ENCODE measurements at regions not wholly inside any gene's neighbourhood (a gene's known extent, or its start where the extent isn't known, plus 50 kb on each side); places are given as distances from the start of the nearest gene placed in this dataset.

- H3K4me1 Mint-ChIP-seq (ENCODE audit: low read depth) = peaks cover 10% of the 10 kb centered on the region
- H3K36me3 Mint-ChIP-seq = no peaks in the 10 kb centered on the region
- H3K9me3 Mint-ChIP-seq (ENCODE audit: low read depth) = no peaks in the 10 kb centered on the region
- H3K27me3 Mint-ChIP-seq = peaks cover 39% of the 10 kb centered on the region
- no peak overlapping the region for H3K27ac Mint-ChIP-seq
- H3K4me3 Mint-ChIP-seq = peak overlapping the region; percentile 78
Measured at GRCh38 chr13:74575729-74576125, 441.5 kb upstream of the KLF12 start.

DNA sequence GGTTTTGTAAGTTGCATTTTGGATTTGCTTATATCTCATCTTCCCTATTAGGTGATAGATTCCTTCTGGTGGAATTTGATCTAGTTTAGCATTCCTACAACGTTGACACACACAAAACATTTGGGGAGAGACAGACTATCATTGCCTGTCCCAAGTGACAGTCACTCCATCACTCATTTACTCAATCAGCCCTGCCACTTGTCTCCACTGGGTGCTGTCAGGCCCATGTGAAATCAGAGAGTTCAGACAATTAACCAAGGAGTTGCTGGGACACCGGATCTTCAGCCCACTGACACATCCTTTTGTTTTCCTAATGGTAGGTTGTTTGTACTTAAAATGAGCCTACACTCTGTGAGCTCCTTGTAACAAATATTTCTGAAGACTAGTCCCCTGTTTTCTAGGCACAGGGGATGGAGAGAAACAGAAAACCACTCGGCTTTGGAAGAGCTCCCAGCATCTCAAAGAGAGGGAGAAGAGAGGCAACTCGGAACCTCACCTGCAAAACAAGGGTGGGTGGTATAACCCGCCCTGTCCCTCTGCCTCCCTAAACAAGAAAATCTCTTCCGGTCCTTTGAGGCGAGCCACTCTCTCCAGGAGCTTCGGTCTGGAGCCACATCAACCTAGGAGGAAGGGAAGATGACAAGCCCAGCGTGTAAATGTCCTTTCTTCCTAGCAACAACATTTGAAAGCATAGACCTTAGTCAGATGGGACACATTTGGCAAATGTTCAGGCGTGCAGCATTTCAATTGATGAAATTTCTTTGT is 440.9 kb upstream of the KLF12 start:
- no peak overlapping the region for H3K27ac Mint-ChIP-seq
- peak overlapping the region; percentile 78 for H3K4me3 Mint-ChIP-seq
- H3K36me3 Mint-ChIP-seq = no peaks in the 10 kb centered on the region
- H3K27me3 Mint-ChIP-seq = peaks cover 36% of the 10 kb centered on the region
- H3K4me1 Mint-ChIP-seq (ENCODE audit: low read depth) = peaks cover 10% of the 10 kb centered on the region
- no peaks in the 10 kb centered on the region for H3K9me3 Mint-ChIP-seq (ENCODE audit: low read depth)

DNA sequence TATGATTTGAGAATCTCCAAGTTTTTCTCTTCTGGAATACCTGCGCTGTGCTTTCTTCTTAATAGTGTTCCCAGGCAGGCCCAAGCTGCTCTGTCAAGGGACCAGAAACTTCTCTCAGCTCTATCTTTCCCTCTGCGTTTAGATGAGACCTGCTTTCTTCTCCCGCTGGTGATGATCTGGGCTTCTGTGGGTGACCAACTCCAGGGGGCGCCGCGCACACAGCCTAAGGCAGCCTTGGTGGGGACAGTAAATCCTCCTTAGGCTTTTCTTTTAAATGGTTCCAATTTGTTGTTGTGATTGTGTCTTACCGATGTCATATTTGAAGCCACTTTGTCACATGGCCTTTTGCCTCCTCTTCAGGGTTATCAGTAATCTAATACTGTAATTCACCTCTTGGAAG is 439.4 kb upstream of the KLF12 start:
- Mint-ChIP-seq H3K9me3 (ENCODE audit: low read depth) (no peaks in the 10 kb centered on the region), H3K4me3 (no peak overlapping the region), H3K36me3 (no peaks in the 10 kb centered on the region), H3K27ac (no peak overlapping the region), H3K27me3 (peaks cover 36% of the 10 kb centered on the region), H3K4me1 (ENCODE audit: low read depth) (peaks cover 10% of the 10 kb centered on the region)

- H3K36me3 Mint-ChIP-seq = no peaks in the 10 kb centered on the region
- H3K4me3 Mint-ChIP-seq = no peak overlapping the region
- H3K4me1 Mint-ChIP-seq (ENCODE audit: low read depth) = peaks cover 10% of the 10 kb centered on the region
- no peak overlapping the region for H3K27ac Mint-ChIP-seq
- no peaks in the 10 kb centered on the region for H3K9me3 Mint-ChIP-seq (ENCODE audit: low read depth)
- H3K27me3 Mint-ChIP-seq = peaks cover 30% of the 10 kb centered on the region
Measured at GRCh38 chr13:74571811-74572210, 437.6 kb upstream of the KLF12 start.

DNA sequence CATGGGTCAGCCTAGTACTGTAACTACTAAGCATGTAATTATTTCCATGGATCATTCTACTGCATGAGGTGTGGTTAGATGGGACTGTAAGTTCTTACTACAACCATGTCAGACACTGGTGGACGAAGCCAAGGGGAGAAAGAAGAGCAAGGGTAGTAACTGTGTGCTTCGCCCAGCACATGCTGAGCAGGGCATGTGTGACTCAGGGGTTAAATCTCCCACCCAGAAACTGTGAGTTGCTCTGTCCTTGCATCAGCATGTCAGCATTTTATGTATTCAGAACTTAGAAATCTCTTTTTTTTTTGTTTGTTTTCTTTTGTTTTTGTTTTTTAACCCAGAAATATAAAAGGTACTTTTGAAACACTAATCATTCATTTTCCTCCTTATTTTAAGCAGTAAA is 436.6 kb upstream of the KLF12 start:
- H3K27me3 Mint-ChIP-seq = peaks cover 24% of the 10 kb centered on the region
- H3K4me3 Mint-ChIP-seq = no peak overlapping the region
- H3K36me3 Mint-ChIP-seq = no peaks in the 10 kb centered on the region
- H3K27ac Mint-ChIP-seq = no peak overlapping the region
- no peaks in the 10 kb centered on the region for H3K9me3 Mint-ChIP-seq (ENCODE audit: low read depth)
- peaks cover 5% of the 10 kb centered on the region for H3K4me1 Mint-ChIP-seq (ENCODE audit: low read depth)

- no peaks in the 10 kb centered on the region for H3K4me1 Mint-ChIP-seq (ENCODE audit: low read depth)
- H3K27me3 Mint-ChIP-seq = peaks cover 23% of the 10 kb centered on the region
- H3K4me3 Mint-ChIP-seq = no peak overlapping the region
- H3K27ac Mint-ChIP-seq = no peak overlapping the region
- no peaks in the 10 kb centered on the region for H3K36me3 Mint-ChIP-seq
- H3K9me3 Mint-ChIP-seq (ENCODE audit: low read depth) = no peaks in the 10 kb centered on the region
Measured at GRCh38 chr13:74570046-74570445, 435.8 kb upstream of the KLF12 start.

DNA sequence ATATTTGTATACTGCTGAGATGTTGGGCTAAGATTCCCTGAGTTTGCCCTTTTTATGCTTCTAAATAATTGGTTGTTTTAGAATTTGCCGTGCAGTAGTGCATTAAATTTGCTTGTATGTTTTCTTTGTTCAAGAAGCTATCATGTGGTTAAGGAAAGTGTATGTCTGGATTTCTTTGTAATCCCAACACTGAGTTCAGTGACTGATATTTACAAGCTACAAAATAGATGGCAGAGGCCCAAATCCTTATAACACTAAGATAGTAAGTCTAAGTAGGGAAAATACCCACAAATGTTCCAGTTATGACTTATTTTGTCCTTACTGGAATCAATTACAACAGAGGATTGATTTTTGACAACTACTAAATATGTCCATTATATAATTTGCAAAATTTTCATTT is 435.0 kb upstream of the KLF12 start:
- Mint-ChIP-seq H3K4me1 (ENCODE audit: low read depth) (no peaks in the 10 kb centered on the region), H3K9me3 (ENCODE audit: low read depth) (no peaks in the 10 kb centered on the region), H3K27me3 (peaks cover 18% of the 10 kb centered on the region), H3K27ac (no peak overlapping the region), H3K36me3 (no peaks in the 10 kb centered on the region), H3K4me3 (no peak overlapping the region)

DNA sequence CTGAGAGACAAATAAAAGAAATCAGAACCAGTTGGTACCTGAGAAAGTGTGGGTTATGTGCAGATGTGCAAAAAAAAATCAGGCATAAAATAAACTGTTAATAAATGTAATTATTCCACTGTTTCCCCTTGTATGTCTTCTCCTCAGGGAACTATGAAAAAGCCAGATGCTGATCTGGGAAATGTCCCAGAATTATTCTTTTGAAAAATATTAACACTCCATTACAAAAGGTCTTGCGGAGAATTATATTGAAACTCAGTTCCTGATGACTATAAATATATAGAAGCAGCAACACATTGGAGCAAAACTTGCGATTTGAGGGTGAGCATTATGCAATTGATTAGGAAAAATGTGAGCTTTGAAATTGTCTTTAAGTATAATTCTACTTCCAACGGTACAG is 433.3 kb upstream of the KLF12 start:
- Mint-ChIP-seq H3K27ac (no peak overlapping the region), H3K4me3 (no peak overlapping the region), H3K36me3 (no peaks in the 10 kb centered on the region), H3K4me1 (ENCODE audit: low read depth) (no peaks in the 10 kb centered on the region), H3K9me3 (ENCODE audit: low read depth) (no peaks in the 10 kb centered on the region), H3K27me3 (peaks cover 7% of the 10 kb centered on the region)

DNA sequence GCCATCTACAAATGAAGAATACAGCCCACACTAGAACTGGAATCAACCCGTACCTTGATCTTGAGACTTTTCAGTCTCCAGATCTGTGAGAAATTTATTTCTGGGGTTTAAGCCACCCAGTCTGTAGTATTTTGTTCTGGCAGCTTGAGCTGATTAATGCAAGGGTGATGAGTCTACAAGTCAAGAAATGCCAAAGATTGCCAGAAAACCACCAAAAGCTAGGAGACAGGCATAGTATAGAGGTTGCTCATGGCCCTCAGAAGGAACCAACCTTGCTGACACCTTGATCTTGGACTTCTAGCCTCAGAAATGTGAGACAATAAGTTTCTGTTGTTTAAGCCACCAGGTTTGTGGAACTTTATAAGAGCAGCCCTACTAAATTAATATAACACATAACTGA is 428.2 kb upstream of the KLF12 start:
- no peak overlapping the region for H3K4me3 Mint-ChIP-seq
- no peaks in the 10 kb centered on the region for H3K36me3 Mint-ChIP-seq
- H3K27ac Mint-ChIP-seq = no peak overlapping the region
- no peaks in the 10 kb centered on the region for H3K4me1 Mint-ChIP-seq (ENCODE audit: low read depth)
- H3K27me3 Mint-ChIP-seq = no peaks in the 10 kb centered on the region
- no peaks in the 10 kb centered on the region for H3K9me3 Mint-ChIP-seq (ENCODE audit: low read depth)

DNA sequence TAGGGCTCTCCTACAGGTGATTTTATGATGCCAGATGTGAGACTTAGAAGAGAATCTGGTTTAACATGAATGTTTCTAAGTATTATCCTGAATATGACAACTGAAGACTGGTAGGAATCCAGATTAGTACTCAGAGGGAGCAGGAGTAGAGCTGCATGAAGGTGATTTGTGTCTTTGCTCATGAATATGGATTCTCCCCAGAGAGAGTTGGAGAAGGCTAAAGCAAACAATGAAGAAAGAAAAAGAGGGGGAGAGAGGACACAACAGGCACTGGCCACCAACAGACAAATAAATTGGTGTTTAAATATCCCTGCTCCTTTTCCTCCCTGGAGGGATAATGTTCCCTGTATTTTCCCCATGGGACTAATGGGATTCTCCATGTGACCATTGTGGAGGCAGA is 427.0 kb upstream of the KLF12 start:
- Mint-ChIP-seq H3K27me3 (no peaks in the 10 kb centered on the region), H3K4me1 (ENCODE audit: low read depth) (no peaks in the 10 kb centered on the region)

DNA sequence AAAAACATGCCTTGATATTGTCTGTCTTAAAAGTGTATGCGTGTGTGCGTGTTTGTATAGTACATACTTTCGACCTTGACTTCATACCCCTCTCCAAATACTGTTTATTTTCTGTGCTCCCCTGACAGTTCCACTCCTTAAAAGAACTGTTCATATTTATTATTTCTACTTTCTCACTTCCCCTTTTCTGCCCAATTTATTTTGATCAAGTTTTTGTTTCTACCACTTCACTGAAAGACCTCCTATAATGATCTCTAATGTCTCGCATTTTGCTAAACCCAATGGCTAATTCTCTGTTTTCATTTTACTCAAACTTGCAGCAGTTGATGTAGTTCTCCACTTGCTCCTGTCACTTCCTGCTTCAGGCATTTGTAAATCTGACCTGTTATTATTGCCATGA is 426.1 kb upstream of the KLF12 start:
- Mint-ChIP-seq H3K27ac (no peak overlapping the region), H3K9me3 (ENCODE audit: low read depth) (no peaks in the 10 kb centered on the region), H3K4me1 (ENCODE audit: low read depth) (no peaks in the 10 kb centered on the region), H3K4me3 (no peak overlapping the region), H3K27me3 (no peaks in the 10 kb centered on the region), H3K36me3 (no peaks in the 10 kb centered on the region)

More for the DNA sequence above, 427.0 kb upstream of the KLF12 start:
- H3K27ac Mint-ChIP-seq = no peak overlapping the region
- H3K4me3 Mint-ChIP-seq = no peak overlapping the region
- no peaks in the 10 kb centered on the region for H3K9me3 Mint-ChIP-seq (ENCODE audit: low read depth)
- no peaks in the 10 kb centered on the region for H3K36me3 Mint-ChIP-seq

DNA sequence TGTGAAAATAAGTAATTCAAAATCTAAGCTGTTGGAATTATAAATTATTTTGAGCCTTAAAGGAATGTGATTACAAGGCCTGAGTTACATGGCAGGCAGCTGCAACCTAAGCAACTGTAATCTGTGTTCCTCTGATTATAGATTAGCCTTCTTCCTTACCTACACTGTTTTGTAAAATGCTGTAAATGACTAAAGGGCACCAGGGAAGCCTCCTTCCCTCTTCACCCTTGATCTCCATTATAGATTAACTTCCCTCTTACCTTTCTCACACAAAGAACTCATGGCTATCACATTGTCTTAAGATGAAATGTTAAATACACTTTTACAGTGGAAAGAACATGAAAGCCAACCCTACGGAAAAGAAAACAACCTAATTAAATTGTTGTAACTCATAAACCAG is 423.7 kb upstream of the KLF12 start:
- H3K27ac Mint-ChIP-seq = no peak overlapping the region
- no peaks in the 10 kb centered on the region for H3K27me3 Mint-ChIP-seq
- H3K4me1 Mint-ChIP-seq (ENCODE audit: low read depth) = peaks cover 2% of the 10 kb centered on the region
- no peaks in the 10 kb centered on the region for H3K36me3 Mint-ChIP-seq
- no peak overlapping the region for H3K4me3 Mint-ChIP-seq
- no peaks in the 10 kb centered on the region for H3K9me3 Mint-ChIP-seq (ENCODE audit: low read depth)

DNA sequence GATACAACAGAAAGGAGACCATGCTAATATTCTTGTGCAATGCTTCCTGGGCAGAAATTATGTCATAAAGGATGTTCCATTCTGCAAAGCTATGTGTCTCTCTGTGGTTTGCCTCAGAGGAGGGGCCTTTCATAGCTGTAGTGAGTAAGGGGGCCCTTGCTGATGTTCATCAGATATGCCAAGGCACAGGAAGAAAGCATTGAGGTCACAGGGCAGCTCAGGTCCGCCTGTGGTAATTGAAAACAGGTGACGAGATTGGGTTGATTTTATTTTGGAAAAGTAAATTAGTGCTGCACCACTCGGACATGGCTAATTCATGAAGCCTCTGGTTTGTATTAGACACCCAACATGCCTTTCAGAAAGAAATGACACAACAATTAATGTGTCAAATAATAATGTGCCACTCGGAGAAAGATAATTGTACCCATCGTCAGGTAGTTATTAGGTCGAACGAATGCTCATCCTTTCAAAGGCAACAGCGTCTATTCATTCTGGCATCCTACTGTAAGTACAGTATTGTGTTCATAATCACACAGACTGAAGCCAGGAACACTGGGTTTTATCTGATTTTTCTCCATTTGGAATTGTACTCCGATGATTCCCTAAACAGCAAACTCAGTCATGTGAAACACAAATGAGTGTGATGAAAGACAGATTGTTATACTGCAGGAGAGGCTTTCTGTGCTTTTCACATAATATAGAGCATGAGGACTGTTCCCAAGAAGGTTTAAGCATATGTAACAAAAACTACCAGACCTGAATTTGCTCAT is 421.6 kb upstream of the KLF12 start:
- no peaks in the 10 kb centered on the region for H3K9me3 Mint-ChIP-seq (ENCODE audit: low read depth)
- H3K4me1 Mint-ChIP-seq (ENCODE audit: low read depth) = peaks cover 5% of the 10 kb centered on the region
- H3K27me3 Mint-ChIP-seq = no peaks in the 10 kb centered on the region
- H3K27ac Mint-ChIP-seq = no peak overlapping the region
- H3K36me3 Mint-ChIP-seq = no peaks in the 10 kb centered on the region
- H3K4me3 Mint-ChIP-seq = no peak overlapping the region

DNA sequence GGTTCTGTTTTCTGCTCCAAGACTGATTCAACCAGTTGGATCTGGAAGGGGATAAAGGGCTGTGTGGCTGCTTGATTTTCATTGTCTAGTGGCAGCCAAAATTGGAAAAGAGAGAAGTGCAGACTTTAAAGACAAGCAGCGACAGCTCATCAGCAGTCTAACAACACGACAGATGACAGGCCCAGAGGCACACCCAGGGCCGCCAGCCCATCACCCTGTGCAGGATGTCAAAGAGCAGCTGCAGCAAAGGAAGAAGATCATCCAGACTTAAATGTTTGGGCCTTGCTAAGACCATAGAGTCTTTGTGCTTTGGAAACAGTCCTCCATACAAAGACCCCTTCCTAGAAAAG is 421.0 kb upstream of the KLF12 start:
- Mint-ChIP-seq H3K27me3 (no peaks in the 10 kb centered on the region), H3K4me3 (no peak overlapping the region), H3K36me3 (no peaks in the 10 kb centered on the region), H3K27ac (no peak overlapping the region), H3K9me3 (ENCODE audit: low read depth) (no peaks in the 10 kb centered on the region), H3K4me1 (ENCODE audit: low read depth) (peaks cover 8% of the 10 kb centered on the region)

GRCh38 chr13:74554569-74555275 is 420.5 kb upstream of the KLF12 start:
- Mint-ChIP-seq H3K4me1 (ENCODE audit: low read depth) (peaks cover 14% of the 10 kb centered on the region), H3K27ac (no peak overlapping the region), H3K4me3 (no peak overlapping the region), H3K36me3 (no peaks in the 10 kb centered on the region), H3K9me3 (ENCODE audit: low read depth) (no peaks in the 10 kb centered on the region), H3K27me3 (no peaks in the 10 kb centered on the region)

Measured in activated naive CD8-positive, alpha-beta T cell (primary cell).